ENCODE measurements at regions not wholly inside any gene's neighbourhood (a gene's known extent, or its start where the extent isn't known, plus 50 kb on each side); places are given as distances from the start of the nearest gene placed in this dataset.

- no peak for DNase-seq
These were observed 151.6 kb upstream of the PDE10A start for GRCh38 chr6:165814679-165815078.

GRCh38 chr6:165811512-165811911, 148.5 kb upstream of the PDE10A start:
- no peak for DNase-seq

- DNase-seq, result no peak
These were observed 145.0 kb upstream of the PDE10A start for GRCh38 chr6:165808021-165808420.

GRCh38 chr6:165807249-165807960, 144.4 kb upstream of the PDE10A start:
- DNase-seq, result no peak

GRCh38 chr6:165806126-165806810, 143.2 kb upstream of the PDE10A start:
- no peak for DNase-seq

- DNase-seq, result no peak
These were observed 142.6 kb upstream of the PDE10A start for GRCh38 chr6:165805636-165806035.

GRCh38 chr6:165805067-165805555, 142.1 kb upstream of the PDE10A start:
- DNase-seq, result no peak

GRCh38 chr6:165804331-165805066, 141.5 kb upstream of the PDE10A start:
- DNase-seq, result no peak

- no peak for DNase-seq
These were observed 137.3 kb upstream of the PDE10A start for GRCh38 chr6:165800337-165800736.

- DNase-seq, result no peak
These were observed 136.5 kb upstream of the PDE10A start for GRCh38 chr6:165799391-165800153.

- no peak for DNase-seq
These were observed 135.9 kb upstream of the PDE10A start for GRCh38 chr6:165798991-165799390.

- no peak for DNase-seq
These were observed 131.1 kb upstream of the PDE10A start for GRCh38 chr6:165794179-165794601.

GRCh38 chr6:165793287-165793825, 130.3 kb upstream of the PDE10A start:
- DNase-seq, result no peak

GRCh38 chr6:165791876-165792437, 128.9 kb upstream of the PDE10A start:
- no peak for DNase-seq

- no peak for DNase-seq
These were observed 128.3 kb upstream of the PDE10A start for GRCh38 chr6:165791306-165791705.

GRCh38 chr6:165782812-165783211, 119.8 kb upstream of the PDE10A start:
- DNase-seq, result no peak

GRCh38 chr6:165782134-165782533, 119.1 kb upstream of the PDE10A start:
- no peak for DNase-seq

- DNase-seq, result no peak
These were observed 114.6 kb upstream of the PDE10A start for GRCh38 chr6:165777680-165778079.

- DNase-seq, result no peak
These were observed 113.7 kb upstream of the PDE10A start for GRCh38 chr6:165776691-165777090.

- no peak for DNase-seq
These were observed 112.7 kb upstream of the PDE10A start for GRCh38 chr6:165775721-165776120.

GRCh38 chr6:165774903-165775601, 112.0 kb upstream of the PDE10A start:
- DNase-seq, result no peak
